Muscle of leg (tissue), 3 donors: ENCODE measurements at regions not wholly inside any gene's neighbourhood (a gene's known extent, or its start where the extent isn't known, plus 50 kb on each side); places are given as distances from the start of the nearest gene placed in this dataset.

Source experiments
- DNase-seq: peaks from one replicate; pipeline ENCODE4 v3.0.0; 2013
- H3K27ac ChIP-seq: one replicate; pipeline ENCODE4 v1.5.1; 2013; ENCODE audit warnings: mild to moderate bottlenecking, low read length, control low read depth
- H3K27me3 ChIP-seq: one replicate; pipeline ENCODE4 v1.6.1; 2013; ENCODE audit warnings: low read length; ENCODE audit not compliant: control insufficient read depth, insufficient read depth
- H3K36me3 ChIP-seq: one replicate; pipeline ENCODE4 v1.6.1; 2013; ENCODE audit warnings: low read length; ENCODE audit not compliant: control insufficient read depth, insufficient read depth
- H3K4me1 ChIP-seq: one replicate; pipeline ENCODE4 v1.6.1; 2013; ENCODE audit warnings: low read length; ENCODE audit not compliant: control insufficient read depth, insufficient read depth
- H3K4me3 ChIP-seq: one replicate; pipeline ENCODE4 v1.5.1; 2013; ENCODE audit warnings: low read length, control low read depth
- H3K9me3 ChIP-seq: replicated peaks from 2 replicates; pipeline ENCODE4 v1.6.1; 2013; ENCODE audit warnings: low read depth, low read length; ENCODE audit not compliant: control insufficient read depth
- WGBS: methylation state at CpG from one replicate; pipeline ENCODE4 v1.1.5; 2013; ENCODE audit warnings: missing lambda C conversion rate; ENCODE audit not compliant: insufficient coverage; 5-methylcytosine and 5-hydroxymethylcytosine counted together

DNA sequence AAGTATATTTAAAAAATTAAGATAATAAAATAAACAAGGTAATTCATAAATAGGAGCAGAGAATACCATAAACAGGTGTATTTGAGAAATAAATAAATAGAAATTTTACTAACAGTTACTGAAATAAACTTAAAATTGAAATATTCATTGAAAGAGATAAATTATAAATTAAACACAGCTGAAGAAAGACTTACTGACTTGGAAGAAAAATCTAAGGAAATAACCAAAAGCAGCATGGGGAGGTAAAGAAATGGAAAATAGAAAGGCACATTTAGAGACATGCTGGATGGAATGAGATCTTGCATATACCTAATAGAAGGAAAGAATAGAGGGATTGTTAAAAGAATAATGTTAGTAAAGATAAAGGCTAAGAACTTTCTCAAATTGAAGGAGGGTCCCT, 96.3 kb downstream of the SOX11 start:
- no peaks in the 10 kb centered on the region for H3K36me3 ChIP-seq
- H3K4me1 ChIP-seq = peaks cover 2% of the 10 kb centered on the region
- H3K27me3 ChIP-seq = no peaks in the 10 kb centered on the region
- no peak for DNase-seq
- H3K27ac ChIP-seq = no peak overlapping the region
- H3K9me3 ChIP-seq = peaks cover 22% of the 10 kb centered on the region
- H3K4me3 ChIP-seq = no peak overlapping the region

DNA sequence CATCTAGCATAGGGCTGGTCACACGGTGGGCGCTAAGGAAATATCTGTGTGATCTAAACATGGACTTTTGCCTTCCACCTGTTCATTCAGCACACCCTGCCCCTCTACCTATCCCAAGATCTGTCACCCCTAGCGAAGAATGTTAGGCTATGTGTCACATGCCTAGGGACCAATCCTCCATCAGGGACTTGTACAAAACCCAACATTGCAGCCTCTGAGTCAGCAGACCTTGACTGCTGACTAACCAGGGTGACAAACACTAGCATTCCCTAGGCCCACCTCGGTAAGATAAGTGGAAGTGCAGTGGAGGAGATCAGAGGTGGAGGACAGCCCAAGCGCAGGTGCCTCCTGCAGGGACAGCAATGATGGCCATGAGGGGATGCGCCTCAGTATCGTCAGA, 99.2 kb downstream of the SOX11 start:
- H3K27ac ChIP-seq = no peak overlapping the region
- H3K4me1 ChIP-seq = no peaks in the 10 kb centered on the region
- no peaks in the 10 kb centered on the region for H3K36me3 ChIP-seq
- H3K27me3 ChIP-seq = no peaks in the 10 kb centered on the region
- DNase-seq = no peak
- H3K9me3 ChIP-seq = peaks cover 22% of the 10 kb centered on the region
- H3K4me3 ChIP-seq = no peak overlapping the region
- WGBS = 80% methylated on average over 3 of the region's 7 CpGs

DNA sequence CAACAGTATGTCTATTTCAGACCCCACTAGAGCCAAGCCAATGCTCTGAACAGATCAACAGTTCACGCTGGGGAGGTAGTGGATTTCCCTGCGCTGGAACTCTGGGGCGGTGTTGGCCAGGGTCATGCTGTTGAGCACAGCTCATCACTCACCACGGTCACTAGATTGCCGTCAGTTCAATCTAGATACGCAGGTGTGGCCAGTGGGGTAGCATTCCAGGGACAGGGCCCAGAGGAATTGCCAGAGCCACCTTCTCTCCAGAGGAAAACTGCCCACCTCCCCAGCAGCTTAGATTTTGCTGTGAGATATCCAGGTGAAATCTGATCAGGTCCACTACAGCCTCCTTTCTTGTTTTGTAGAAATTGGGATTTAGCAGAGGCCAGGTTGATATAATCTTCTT, 101.8 kb downstream of the SOX11 start:
- DNase-seq = no peak
- no CpG with 5 or more reads among the region's 6 CpGs for WGBS
- no peaks in the 10 kb centered on the region for H3K36me3 ChIP-seq
- peaks cover 2% of the 10 kb centered on the region for H3K4me1 ChIP-seq
- H3K9me3 ChIP-seq = peaks cover 10% of the 10 kb centered on the region
- H3K27ac ChIP-seq = no peak overlapping the region
- no peaks in the 10 kb centered on the region for H3K27me3 ChIP-seq
- no peak overlapping the region for H3K4me3 ChIP-seq

DNA sequence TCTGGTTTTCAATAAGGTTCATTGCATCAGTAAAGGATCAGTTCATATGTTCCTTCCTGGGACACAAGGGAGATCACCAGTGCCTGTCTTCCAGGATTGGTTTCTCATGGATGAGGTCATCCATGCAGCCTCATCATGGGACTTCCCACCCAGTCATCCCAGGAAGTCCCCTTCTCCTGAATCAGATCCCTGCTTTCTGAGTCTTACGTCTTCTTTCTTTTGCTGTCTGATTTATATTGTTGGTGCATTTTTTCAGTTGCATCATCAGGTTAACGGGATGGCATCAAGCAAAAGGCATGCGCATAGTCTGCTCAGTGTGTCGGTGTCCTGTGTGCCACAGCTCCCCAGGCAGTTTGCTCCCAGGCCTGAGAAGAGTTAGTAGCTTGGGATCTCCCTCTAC, 105.9 kb downstream of the SOX11 start:
- Histone ChIP-seq H3K4me3 (no peak overlapping the region), H3K9me3 (peaks cover 4% of the 10 kb centered on the region), H3K4me1 (peaks cover 2% of the 10 kb centered on the region), H3K36me3 (no peaks in the 10 kb centered on the region), H3K27me3 (no peaks in the 10 kb centered on the region), H3K27ac (no peak overlapping the region)
- 94% methylated on average over 3 of the region's 4 CpGs for WGBS
- no peak for DNase-seq

DNA sequence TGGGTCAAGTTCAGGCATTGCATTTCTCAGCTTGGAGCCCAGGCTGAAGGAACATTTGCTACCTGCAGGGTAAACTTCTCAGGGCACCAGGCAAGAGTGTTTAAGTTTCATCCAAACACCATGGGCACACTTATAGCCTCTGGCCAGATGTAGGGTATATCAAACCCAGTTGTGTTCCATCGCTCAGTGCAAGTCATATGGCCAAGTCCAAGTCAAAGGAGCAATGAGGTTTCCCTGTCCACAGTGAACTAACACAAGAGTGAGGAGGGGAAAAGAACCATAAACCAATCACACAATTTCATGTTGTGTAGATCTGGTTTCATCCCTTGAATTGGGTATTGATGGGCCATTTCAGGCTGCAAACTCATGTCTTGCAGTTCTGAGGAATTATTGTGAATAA, 107.2 kb downstream of the SOX11 start:
- H3K4me1 ChIP-seq = peaks cover 2% of the 10 kb centered on the region
- no peaks in the 10 kb centered on the region for H3K27me3 ChIP-seq
- no CpG with 5 or more reads among the region's 1 CpG for WGBS
- H3K27ac ChIP-seq = no peak overlapping the region
- H3K4me3 ChIP-seq = no peak overlapping the region
- DNase-seq = no peak
- no peaks in the 10 kb centered on the region for H3K36me3 ChIP-seq
- peaks cover 4% of the 10 kb centered on the region for H3K9me3 ChIP-seq

DNA sequence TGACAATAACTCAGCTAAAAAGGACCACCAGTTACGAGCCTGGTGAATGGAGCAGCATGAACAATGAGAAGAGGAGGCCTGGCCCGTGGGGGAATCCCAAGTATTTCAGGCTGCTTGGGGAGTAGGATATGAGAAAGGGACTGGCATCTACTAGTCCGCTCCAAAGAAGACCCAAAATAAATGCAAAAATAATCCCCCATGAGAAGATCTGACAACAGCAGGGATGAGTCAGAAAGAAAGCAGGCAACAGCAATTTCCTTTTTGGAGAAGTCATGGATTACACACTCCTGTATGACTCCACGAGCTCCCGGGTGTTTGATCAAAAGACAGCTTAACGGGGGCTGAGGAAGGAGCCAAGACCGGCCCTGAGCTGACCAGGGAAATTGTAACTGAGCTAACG, 111.4 kb downstream of the SOX11 start:
- peaks cover 4% of the 10 kb centered on the region for H3K9me3 ChIP-seq
- no peaks in the 10 kb centered on the region for H3K4me1 ChIP-seq
- no peaks in the 10 kb centered on the region for H3K27me3 ChIP-seq
- H3K27ac ChIP-seq = no peak overlapping the region
- DNase-seq = peak; percentile 35
- H3K4me3 ChIP-seq = no peak overlapping the region
- WGBS = 27% methylated on average over 6 of the region's 8 CpGs
- H3K36me3 ChIP-seq = no peaks in the 10 kb centered on the region

DNA sequence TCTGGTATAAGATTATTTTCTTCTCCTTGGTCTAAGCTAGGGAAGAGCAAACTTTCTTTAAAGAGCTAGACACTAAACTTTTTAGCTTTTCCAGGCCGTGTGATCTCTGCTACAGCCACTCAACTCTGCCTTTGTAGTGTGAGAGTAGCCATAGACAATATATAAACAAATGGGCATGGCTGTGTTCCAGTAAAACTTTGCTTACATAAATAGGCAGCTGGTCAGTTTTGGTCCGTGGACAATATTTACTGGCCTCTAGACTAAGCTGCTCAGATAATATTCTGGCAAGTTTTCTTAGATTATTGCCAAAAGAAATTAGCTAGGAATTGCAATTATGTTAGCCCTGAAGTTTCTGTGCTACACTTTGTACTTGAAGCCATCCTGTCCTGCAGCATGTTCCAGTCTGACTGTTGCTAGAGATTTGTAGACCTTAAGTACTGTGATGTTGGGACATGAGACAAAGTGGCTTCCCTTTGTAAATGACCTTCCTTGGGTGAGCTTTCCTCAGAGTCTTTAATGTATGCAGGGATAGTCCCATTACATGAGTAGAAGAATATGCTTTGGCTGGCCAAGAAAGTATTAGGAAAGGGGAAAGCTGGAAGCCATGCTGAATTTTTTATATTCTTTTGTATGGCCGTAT, 126.9 kb downstream of the SOX11 start:
- Histone ChIP-seq H3K36me3 (no peaks in the 10 kb centered on the region), H3K4me3 (no peak overlapping the region), H3K9me3 (no peaks in the 10 kb centered on the region), H3K4me1 (peaks cover 6% of the 10 kb centered on the region), H3K27me3 (no peaks in the 10 kb centered on the region), H3K27ac (peak overlapping the region; percentile 40)
- DNase-seq = peak; percentile 82
- WGBS = 33% methylated on average over 1 of the region's 3 CpGs

DNA sequence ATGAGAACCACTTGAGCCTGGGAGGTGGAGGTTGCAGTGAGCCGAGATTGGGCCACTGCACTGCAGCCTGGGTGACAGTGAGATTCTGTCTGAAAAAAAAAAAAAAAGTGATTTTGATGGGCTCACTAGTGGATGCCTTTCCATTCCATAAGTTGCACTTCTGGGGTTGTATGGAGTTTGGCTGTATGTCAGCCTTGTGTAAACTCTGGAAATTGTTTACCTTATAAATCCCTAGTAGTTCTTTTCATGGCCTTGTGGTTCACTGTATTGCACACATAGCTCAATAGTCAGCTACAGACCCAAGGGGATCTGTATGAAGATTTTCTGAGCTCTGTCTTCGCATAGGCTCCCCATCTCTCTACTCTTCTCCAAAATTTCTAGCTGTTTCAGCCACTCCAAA, 131.9 kb downstream of the SOX11 start:
- H3K27me3 ChIP-seq = no peaks in the 10 kb centered on the region
- no peak for DNase-seq
- no peak overlapping the region for H3K4me3 ChIP-seq
- no peaks in the 10 kb centered on the region for H3K36me3 ChIP-seq
- WGBS = 100% methylated on average over 1 of the region's 2 CpGs
- H3K9me3 ChIP-seq = no peaks in the 10 kb centered on the region
- peaks cover 11% of the 10 kb centered on the region for H3K4me1 ChIP-seq
- no peak overlapping the region for H3K27ac ChIP-seq

DNA sequence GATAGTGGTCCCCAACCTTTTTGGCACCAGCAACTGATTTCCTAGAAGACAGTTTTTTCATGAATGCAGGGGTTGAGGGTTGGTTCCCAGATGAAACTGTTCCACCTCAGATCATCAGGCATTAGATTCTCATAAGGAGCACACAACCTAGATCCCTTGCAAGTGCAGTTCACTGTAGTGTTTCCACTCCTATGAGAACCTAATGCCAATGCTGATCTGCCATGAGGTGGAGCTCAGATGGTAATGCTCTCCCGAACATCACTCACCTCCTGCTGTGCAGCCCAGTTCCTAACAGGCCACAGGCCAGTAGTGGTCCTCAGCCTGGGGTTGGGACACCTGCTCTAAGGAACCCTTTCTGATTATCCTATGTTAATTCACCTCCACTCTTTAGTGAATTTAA, 133.5 kb downstream of the SOX11 start:
- Histone ChIP-seq H3K27ac (no peak overlapping the region), H3K27me3 (no peaks in the 10 kb centered on the region), H3K36me3 (no peaks in the 10 kb centered on the region), H3K4me1 (peaks cover 8% of the 10 kb centered on the region), H3K9me3 (no peaks in the 10 kb centered on the region), H3K4me3 (no peak overlapping the region)
- WGBS = 100% methylated on average over 1 of the region's 1 CpG
- no peak for DNase-seq

DNA sequence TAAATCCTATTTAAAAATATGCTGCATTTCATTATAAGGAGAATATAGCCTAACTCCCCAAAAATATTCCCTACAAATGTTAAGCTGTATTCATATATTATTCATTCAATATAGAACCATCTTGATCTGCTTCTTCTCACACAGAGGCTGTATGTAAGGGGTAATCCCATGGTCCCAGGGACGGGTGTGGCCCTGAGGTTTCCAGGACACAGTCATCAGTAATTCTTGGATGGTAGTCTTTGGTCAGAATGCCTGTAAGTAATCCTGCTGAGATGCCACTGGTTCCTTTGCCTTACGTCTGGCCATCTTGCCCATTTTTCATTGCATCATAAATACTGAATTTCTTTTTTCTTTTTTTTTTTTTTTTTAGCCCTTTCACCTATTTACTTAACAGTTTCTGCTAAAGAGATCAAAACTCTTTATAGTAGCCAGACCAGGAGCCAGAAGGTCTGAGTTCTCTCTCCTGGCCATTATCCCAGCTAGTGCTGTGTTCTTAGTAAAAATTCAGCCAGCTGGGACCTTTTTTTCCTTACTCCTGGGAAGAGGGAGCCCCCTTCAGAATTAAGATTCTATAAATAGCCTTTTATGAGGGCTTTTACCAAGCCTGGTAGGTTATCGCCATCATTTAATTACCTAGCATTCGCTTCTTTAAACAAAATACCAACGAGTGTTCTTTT, 134.9 kb downstream of the SOX11 start:
- peak; percentile 82 for DNase-seq

DNA sequence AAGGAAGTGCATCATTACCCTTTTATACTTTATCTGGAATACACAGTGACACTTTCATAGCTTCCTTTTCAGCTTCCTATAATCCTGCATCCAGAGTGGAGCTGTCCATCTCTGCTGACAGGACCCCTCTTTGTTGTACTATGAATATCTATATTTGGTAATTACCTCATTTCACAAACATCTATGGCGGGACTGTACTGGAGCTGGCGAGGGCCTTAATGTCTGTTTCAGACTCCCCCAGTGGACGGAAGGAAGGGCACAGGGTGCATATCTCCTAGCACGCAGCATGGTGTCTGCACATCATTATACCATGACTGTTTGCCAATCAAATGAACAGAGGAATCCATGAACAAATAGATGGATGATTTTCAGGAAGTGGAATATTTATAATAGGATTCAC, 142.3 kb downstream of the SOX11 start:
- Histone ChIP-seq H3K27me3 (no peaks in the 10 kb centered on the region), H3K4me3 (no peak overlapping the region), H3K27ac (no peak overlapping the region), H3K4me1 (no peaks in the 10 kb centered on the region), H3K9me3 (no peaks in the 10 kb centered on the region), H3K36me3 (no peaks in the 10 kb centered on the region)
- no CpG with 5 or more reads among the region's 4 CpGs for WGBS
- peak; percentile 30 for DNase-seq

More for the DNA sequence above, 134.9 kb downstream of the SOX11 start:
- no peak overlapping the region for H3K4me3 ChIP-seq
- WGBS = 43% methylated on average over 1 of the region's 5 CpGs
- no peak overlapping the region for H3K27ac ChIP-seq
- no peaks in the 10 kb centered on the region for H3K36me3 ChIP-seq
- H3K27me3 ChIP-seq = no peaks in the 10 kb centered on the region
- no peaks in the 10 kb centered on the region for H3K9me3 ChIP-seq
- H3K4me1 ChIP-seq = peaks cover 8% of the 10 kb centered on the region
